DMS153 (cell line): ENCODE measurements at regions not wholly inside any gene's neighbourhood (a gene's known extent, or its start where the extent isn't known, plus 50 kb on each side); places are given as distances from the start of the nearest gene placed in this dataset.

Source experiments
- DNase-seq: peaks from one replicate; lab custom pipeline; 2025; lab: John Stamatoyannopoulos, UW

DNA sequence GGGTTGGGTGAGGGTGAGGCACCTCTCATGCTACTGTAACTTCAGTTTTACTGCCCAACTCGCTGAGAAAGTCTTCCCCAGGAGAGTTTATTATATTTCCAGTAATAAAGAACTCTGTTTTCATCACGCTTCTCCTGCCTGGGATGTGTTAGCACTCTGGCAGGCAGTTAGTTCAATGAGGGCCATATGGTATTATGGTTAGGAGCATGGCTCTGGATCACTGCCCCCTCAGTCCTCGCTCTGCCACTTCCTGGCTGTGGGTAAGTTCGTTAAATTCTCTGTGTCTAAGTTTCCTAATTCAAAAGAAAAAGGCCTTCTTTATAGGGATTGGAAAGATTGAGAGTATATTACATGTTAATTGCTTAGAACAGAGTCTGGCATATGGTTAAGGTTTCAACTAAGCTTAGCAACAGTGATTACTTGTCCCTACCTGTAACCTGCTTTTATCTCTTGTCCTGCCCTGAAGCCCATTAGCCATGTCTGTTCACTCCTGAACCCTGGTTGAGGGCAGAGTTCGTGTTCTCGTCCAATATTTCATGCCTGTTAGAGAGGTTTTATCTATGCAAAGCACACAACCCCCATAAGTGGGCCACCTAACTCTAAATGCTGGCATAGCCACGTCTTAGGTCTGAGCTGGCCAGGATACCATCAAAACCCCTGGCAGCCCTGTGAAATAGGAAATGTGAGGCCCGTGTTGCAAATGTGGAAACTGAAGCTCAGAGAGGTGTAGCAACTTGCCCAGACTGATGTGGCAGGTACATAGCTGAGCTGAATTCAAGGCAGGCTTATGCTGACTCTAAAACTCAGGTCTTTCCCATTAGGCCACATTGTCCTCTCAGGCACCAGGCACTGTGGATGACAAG is 342.5 kb upstream of the JARID2 start:
- no peak for DNase-seq

DNA sequence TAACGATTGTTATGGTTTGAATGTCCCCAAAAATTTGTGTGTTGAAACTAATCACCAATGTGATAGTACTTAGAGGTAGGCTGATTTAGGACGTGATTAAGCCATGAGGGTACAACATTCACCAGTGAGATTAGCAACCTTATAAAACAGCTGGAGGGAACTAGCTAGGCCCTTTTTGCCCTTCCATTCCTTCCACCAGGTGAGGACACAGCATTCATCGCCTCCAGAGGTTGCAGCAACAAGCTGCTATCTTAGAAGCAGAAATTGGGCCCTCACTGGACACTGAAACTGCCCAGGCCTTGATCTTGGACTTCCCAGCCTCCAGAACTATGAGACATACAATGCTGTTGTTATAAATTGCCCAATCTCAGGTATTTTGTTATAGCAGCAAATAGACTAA is 340.7 kb upstream of the JARID2 start:
- no peak for DNase-seq

DNA sequence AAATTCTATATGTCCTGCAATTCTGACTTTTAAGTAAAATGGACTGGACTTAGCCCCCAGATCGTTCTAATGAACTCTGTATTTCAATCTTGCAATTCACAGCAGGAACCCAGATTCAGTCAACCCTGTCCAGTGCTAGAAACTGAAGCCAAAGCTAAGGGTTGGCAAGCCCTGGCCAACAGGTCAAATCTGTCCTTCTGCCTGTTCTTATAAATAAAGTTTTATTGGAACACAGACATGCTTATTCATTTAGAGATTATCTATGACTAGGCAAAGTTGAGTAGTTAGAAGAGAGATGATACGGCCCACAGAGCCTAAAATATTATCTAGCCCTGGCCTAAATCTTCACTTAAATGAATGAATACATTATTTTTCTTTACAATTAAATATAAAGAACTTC is 339.2 kb upstream of the JARID2 start:
- DNase-seq: no peak

DNA sequence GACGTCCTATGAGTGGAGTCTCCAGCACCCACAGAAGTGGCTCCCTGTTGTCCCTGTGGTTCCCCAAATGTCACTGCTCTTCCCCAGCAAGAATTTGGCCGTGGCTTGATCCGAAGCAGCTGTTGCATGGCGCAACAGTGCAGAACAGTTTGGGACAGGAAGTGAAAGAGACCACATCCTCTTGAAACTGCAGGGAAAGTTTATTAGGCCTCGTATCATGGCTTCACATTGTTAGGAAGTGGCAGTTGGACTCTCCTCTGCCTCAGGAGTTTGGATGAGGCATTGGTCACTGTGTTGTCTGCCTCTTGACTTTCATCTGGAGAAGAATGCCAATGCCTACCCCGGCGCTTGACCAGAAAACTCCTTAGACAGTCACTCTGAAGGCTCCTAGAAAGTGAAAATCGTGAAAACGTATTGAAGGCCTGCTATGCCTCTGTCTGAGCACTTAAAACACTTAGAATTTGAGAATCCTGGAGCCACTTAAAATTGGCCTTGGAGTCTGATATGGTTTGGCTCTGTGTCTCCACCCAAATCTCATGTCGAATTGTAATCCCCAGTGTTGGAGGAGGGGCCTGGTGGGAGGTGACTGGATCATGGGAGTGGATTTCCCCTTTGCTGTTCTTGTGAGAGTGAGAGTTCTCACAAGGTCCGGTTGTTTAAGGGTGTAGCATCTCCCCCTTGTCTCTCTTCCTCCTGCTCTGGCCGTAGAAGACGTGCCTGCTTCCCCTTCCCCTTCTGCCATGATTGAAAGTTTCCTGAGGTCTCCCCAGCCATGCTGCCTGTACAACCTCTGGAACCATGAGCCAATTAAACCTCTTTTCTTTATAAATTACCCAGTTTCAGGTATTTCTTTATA is 334.9 kb upstream of the JARID2 start:
- no peak for DNase-seq

DNA sequence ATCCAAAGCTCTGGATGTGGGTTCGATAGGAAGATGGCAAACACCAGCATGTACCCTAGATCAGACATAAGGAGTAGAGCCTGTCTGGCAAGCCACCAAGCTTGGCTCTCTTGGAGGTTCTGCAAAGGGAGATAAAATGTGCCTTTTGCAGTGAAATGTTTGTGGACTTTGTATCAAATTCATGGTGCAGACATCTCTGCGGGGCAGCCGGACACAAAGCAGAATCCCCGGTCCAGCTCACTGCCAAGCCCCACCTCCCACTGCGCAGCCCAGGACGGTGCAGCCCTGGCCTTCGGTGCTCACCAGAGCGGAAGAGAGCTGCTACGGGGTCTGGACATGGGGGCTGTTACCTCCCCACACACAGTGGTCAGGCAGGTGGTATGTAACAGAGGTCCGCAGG is 333.6 kb upstream of the JARID2 start:
- DNase-seq: no peak

DNA sequence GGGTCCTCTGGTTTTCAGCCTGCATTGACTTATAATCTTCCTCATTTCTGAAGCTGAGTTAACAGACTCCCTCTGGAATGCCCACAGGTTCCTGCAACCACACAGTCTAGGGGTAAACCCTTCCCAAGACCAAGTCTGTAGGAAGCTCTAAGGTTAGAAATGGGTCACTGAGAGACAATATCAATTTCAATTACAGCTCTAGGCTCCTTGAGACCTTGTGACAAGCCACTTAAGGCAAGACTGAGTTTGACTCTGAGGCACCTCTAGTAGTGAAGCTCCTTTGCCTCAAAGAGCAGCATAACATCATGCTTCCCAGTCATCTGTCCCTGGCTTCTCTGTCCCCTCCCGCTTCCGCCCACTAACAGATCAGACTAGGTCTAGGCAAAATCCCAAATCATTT is 333.2 kb upstream of the JARID2 start:
- DNase-seq: no peak

DNA sequence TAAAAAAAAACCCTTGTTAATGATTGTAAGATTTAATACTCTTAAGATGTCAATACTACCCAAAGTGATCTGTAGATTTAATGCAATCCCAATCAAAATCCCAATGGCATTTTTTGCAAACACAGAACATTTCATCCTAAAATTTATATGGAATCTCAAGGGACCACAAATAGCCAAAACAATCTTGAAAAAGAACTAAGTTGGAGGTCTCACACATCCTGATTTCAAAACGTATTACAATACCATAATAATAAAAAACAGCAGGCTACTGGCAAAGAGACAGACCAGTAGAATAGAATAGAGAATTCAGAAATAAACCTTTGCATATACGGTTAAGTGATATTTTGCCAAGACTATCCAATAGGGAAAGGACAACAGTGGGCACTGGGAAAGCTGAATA is 331.9 kb upstream of the JARID2 start:
- DNase-seq: no peak

DNA sequence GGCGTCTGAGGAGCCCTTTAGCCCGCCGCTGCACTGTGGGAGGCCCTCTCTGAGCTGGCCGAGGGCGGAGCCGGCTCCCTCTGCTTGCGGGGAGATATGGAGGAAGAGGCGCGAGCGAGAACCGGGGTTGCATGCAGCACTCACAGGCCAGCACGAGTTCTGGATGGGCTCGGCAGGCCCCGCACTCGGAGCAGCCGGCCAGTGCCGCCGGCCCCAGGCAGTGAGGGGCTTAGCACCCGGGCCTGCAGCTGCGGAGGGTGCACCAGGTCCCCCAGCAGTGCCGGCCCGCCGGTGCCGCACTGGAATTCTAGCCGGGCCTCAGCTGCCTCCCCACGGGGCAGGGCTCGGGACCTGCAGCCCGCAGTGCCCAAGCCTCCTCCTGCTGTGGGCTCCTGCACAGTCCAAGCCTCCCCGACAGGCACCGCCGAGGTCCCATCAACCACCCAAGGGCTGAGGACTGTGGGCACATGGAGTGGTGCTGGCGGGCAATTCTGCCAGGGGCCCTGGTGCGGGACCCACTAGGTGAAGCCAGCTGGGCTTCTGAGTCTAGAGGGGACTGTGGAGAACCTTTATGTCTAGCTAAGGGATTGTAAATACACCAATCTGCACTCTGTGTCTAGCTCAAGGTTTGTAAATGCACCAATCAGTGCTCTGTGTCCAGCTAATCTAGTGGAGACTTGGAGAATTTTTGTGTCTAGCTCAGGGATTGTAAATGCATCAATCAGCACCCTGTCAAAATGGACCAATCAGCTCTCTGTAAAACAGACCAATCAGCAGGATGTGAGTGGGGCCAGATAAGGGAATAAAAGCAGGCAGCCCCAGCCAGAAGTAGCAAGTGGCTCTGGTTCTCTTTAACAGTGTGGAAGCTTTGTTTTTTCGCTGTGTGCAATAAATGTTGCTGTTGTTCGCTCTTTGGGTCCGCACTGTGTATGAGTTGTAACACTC is 329.7 kb upstream of the JARID2 start:
- no peak for DNase-seq

DNA sequence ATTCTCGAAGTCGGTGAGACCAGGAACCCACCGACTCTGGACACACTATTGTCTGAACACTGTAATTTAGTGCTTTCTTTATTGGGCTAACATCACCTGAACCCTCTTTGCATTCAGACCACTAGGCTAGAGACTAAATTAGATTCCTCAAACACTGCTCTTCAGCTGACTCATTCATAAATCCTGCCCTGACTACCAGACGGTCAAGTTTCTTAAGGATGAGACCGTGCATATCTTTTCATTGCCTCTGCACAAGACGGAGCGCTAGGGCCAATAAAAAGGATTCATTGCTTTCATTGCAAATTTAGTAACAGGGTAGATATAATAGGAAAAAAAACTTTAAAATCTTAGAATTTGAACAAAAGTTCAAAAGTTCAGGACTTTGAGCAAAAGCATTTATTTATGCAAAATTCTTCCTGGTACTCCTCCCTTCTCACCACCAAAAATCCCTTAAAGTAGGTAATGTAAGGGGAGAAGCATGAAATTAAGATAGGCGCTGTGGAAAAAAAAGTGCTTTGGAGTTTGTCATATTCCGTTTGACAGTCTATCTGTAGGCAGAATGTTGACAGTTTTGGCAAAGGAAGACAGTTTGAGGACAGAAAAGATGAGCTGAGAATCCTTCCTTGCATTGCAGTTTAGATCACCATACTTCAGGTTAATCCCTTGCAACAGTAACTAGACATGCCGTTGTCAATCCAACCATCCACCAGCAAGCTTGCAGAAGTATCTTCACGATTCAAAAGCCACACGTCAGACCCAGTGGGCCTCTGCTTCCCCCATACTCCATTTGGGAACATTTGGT is 328.6 kb upstream of the JARID2 start:
- DNase-seq: no peak

DNA sequence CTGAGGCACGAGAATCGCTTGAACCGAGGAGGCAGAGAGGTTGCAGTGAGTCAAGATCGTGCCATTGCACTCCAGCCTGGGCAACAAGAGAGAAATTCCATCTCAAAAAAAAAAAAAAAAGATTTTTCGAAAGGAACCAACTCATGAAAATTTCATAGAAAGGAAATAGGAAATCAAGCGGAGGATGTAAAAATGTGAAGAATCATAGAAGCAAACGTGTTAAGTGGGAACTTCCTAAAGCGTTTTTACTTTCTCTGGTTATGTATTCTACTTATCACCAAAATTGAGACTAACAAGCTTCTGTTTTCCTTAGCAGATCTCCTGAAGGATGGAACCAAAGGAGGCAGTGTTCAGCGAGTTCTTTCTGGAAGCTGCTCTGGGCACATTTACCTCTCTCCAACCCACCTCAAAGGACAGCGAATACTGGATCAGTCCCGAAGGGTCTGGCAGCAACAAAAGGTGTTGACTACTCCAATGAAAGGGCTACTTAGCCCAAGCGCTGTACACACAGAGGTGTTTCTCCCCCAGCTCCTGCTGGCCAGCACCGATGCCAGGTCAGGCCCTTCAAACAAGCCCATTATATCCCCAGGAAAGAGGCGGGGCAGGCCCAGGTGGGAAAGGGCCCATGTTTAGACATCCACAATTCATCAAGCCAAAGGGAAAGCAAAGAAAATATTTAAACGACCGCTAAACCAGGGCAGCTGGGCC is 327.5 kb upstream of the JARID2 start:
- no peak for DNase-seq

DNA sequence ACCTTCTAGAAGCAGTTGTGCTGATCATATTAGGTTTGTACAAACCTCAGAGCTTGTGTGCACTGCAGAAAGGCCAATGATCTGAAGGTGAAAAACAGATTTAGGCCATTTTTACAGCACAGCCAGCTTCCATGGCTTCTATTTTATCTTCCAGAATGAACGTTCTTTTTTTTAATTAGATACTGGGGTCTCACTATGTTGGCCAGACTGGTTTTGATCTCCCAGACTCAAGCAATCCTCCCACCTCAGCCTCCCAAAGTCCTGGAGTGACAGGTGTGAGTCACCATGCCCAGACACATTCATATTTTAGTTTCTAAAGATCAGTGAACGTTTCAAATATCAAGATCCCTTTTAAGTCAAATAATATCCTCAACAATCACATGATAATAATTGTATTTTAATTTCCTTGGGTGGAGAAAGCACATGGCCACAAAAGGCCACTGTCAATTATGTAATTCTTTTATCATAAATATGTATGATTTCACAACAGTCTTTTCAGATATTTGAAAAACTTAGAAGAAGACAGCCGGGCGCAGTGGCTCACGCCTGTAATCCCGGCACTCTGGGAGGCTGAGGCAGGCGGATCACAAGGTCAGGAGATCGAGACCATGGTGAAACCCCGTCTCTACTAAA is 326.7 kb upstream of the JARID2 start:
- no peak for DNase-seq

DNA sequence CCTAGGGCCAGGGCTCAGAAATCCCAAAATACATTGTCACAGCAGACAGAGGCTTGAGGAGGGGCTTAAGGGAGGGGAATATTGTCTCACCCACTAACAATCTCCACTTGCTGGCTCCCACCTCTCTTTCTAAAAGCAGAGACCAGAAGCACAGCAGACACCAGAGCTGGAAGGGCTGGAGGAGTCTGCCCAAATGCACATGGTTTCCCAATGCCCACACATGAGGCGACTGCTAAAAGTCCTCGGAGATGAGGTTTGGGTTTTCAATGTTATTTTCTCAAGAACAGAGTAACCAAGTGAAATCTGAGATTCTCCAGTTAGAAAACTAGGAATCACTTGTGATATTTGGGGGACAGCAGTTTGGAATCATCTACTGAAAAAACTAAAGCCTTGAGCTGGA is 325.6 kb upstream of the JARID2 start:
- no peak for DNase-seq

DNA sequence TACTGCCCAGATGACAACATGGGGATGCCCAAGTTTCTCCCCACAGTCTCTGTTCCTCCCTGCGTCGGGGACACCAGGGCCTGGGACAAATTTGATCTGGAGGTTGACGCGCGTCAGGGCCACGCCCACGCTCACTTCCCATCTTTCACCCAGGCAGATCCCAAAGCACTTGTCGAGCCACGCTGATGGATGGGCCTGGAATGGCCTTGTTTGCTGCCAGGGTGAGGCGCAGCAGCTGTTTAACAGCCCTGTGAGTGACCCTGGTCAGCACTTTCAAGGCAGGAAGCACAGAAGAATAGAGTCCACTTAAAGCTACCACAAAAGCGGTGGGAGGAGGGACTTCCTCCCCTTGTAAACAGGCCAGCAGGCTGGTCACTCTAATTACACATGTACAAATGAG is 324.7 kb upstream of the JARID2 start:
- peak; percentile 66 for DNase-seq

DNA sequence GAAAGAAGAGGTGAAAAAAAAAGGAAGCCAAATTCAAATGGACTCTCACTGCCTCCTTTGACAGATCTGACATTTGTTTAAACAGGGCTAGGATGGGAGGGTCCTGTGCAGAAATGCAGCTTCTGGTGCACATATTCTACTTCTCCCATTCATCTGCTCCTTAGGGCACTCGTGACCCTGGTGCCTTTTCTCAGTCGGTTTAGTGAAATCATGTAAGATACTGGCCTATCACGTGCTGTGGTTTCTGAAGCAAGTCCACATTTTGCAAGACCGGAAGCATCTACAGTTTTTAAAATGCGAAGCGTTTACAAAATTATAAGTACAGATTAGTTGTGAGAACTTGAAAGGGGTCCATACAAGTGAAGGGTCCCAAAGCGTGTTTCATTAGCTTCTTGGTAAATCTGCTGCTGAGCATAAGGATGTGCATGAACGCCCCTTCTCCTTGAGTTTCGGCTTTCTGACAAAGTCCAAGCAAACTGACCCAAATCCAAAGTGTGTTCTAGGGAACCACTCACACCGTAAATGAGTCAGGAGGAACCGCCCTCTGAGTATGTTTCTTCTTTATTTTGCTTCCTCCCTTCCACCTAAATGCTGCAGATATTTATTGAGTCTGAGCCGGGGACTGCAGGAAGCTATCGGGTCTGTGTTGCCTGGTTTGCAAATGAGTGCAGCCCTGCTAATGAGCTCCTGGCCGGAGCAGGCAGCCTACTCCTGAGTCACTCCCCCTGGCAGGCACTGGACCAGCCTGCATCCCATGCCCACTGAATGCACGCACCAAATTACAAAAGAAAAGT is 323.8 kb upstream of the JARID2 start:
- no peak for DNase-seq

DNA sequence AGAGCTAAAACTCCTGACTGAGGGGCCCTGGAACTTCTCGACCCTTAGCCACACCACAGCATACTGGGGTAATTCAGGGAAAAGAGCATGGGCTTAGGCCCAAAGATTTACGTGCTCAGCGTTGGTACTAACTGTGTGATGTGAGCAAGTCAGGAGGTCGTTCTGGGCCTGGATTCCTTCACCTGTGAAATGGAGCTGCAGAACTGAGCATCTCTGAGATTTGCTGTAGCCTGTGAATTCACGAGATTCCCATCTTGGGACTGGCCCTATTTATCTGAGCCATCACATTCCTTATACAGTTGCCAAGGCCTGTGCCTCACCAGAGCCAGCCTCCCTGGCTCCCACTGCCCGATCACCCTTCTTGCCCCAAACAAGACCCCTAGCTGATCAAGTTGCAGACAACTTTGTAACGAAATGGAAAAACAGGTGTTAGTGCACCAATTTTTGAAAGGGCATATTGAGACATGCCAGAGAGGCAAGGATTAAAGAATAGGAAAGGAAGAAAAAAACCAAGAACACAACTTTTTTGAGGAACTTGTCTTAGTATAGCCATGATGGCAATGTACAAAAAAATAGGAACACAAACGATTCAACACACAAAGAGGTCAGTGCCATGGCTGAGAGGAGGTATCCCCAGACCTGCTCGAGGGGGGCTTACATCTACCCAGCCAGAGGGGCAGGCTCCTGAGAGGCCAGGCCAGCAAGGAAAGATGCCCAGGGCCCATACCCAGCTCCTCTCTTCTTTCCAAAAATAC is 323.0 kb upstream of the JARID2 start:
- DNase-seq: no peak

DNA sequence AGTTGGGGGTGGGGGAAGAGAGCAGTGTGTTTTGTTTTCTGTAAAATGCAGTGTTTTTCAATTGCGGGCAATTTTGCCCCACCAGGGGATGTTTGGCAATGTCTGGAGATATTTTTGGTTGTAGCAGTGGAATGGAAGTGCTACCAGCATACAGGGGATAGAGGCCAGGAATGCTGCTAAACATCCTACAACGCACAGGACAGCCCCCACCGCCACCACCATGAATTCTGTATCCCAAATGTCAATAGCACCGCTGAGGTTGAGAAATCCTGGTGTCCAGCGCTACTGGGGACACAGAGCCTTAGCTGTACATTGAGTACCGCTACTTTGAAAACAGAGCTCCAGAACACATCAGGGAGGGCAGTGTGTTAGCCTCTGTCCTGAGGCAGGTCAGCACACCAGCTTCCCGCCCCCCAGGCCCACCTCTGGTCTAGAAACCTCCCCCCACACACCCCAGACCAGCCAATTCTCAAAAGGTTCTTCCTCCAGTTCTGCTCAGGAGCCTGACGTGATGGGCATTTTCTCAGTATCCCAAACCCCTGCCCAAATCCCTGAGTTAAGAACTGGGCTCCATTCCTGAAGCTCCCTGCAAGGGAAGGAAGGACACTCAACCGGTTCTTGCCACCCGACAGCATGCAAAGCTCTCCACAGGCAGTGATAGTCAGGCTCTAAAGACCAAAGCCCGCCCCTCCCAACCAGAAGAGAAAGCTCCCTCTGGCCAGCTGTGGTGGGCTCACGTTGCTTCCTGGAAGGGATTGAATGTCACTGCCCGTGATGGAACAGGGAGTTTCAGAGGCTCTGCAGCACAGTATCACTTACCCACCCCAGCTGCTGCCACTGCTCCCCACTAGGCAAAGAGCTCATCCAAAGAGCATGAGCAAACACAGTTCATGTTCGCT is 321.5 kb upstream of the JARID2 start:
- DNase-seq: peak; percentile 60

DNA sequence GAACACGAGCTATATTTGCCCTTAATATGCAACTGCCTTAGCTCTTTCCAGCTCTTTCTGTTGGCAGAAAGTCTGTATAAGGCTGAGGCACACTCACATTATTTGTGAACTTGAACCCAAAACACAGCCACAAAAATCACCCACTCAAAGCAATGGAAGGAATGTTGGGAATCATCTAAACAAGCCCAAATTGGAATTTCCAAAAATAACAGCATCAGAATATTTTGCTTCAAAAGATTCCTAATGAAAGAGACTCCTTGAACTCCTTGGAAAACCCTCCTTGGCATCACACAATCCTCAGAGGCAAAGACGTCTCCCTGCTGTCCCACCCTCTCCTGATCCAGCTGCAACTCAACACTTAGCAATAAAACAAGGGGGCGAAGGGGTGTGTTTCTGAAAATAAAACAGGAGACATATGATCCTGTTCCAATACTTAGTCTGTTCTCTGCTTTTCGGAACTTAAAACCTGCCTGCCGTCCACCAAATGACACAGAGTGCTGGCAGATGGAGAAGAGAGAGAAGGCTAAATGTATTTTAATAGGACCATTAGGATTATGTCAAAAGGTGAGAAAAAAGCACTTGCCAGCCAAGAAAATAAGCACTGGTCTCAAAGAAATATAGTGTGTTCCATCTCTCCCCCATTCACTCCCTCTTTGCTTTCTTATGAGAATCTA is 320.7 kb upstream of the JARID2 start:
- no peak for DNase-seq
